Rectal smooth muscle tissue (tissue), 1 donor: ENCODE measurements at regions not wholly inside any gene's neighbourhood (a gene's known extent, or its start where the extent isn't known, plus 50 kb on each side); places are given as distances from the start of the nearest gene placed in this dataset.

Experiments
- H3K27ac ChIP-seq: one replicate; pipeline ENCODE4 v1.7.0; 2013; ENCODE audit warnings: low read depth, low read length, inconsistent platforms
- H3K27me3 ChIP-seq: one replicate; pipeline ENCODE4 v1.7.0; 2013; ENCODE audit warnings: low read length; ENCODE audit not compliant: control insufficient read depth, insufficient read depth
- H3K36me3 ChIP-seq: one replicate; pipeline ENCODE4 v1.7.0; 2013; ENCODE audit warnings: low read length; ENCODE audit not compliant: control insufficient read depth, insufficient read depth
- H3K4me1 ChIP-seq: one replicate; pipeline ENCODE4 v1.7.0; 2013; ENCODE audit warnings: low read length; ENCODE audit not compliant: control insufficient read depth, insufficient read depth
- H3K4me3 ChIP-seq: one replicate; pipeline ENCODE4 v1.7.0; 2013; ENCODE audit warnings: low read length
- H3K9ac ChIP-seq: one replicate; pipeline ENCODE4 v1.7.0; 2013; ENCODE audit warnings: low read length

- H3K4me3 ChIP-seq: no peak overlapping the region
- H3K27ac ChIP-seq: no peak overlapping the region
- H3K27me3 ChIP-seq: no peaks in the 10 kb centered on the region
- no peak overlapping the region for H3K9ac ChIP-seq
- no peaks in the 10 kb centered on the region for H3K4me1 ChIP-seq
- no peaks in the 10 kb centered on the region for H3K36me3 ChIP-seq
Measured at GRCh38 chr2:222054813-222055212, 244.0 kb downstream of the PAX3 start.

- Histone ChIP-seq H3K4me1 (no peaks in the 10 kb centered on the region), H3K9ac (no peak overlapping the region), H3K27me3 (no peaks in the 10 kb centered on the region), H3K4me3 (no peak overlapping the region), H3K36me3 (no peaks in the 10 kb centered on the region), H3K27ac (no peak overlapping the region)
Measured at GRCh38 chr2:222052934-222053367, 245.8 kb downstream of the PAX3 start.

- no peak overlapping the region for H3K9ac ChIP-seq
- no peaks in the 10 kb centered on the region for H3K4me1 ChIP-seq
- no peaks in the 10 kb centered on the region for H3K36me3 ChIP-seq
- no peak overlapping the region for H3K4me3 ChIP-seq
- H3K27ac ChIP-seq: no peak overlapping the region
- H3K27me3 ChIP-seq: no peaks in the 10 kb centered on the region
Measured at GRCh38 chr2:222050981-222051380, 247.8 kb downstream of the PAX3 start.

- Histone ChIP-seq H3K36me3 (no peaks in the 10 kb centered on the region), H3K27me3 (no peaks in the 10 kb centered on the region), H3K4me1 (no peaks in the 10 kb centered on the region), H3K9ac (no peak overlapping the region), H3K4me3 (no peak overlapping the region), H3K27ac (no peak overlapping the region)
Measured at GRCh38 chr2:222049946-222050345, 248.9 kb downstream of the PAX3 start.

GRCh38 chr2:222043897-222044296 lies 254.9 kb downstream of the PAX3 start:
- Histone ChIP-seq H3K4me3 (no peak overlapping the region), H3K4me1 (no peaks in the 10 kb centered on the region), H3K9ac (no peak overlapping the region), H3K36me3 (no peaks in the 10 kb centered on the region), H3K27ac (no peak overlapping the region), H3K27me3 (no peaks in the 10 kb centered on the region)

GRCh38 chr2:222042666-222043065 lies 256.1 kb downstream of the PAX3 start:
- Histone ChIP-seq H3K9ac (no peak overlapping the region), H3K36me3 (no peaks in the 10 kb centered on the region), H3K4me3 (no peak overlapping the region), H3K4me1 (no peaks in the 10 kb centered on the region), H3K27me3 (no peaks in the 10 kb centered on the region), H3K27ac (no peak overlapping the region)

- H3K4me3 ChIP-seq: no peak overlapping the region
- H3K36me3 ChIP-seq: no peaks in the 10 kb centered on the region
- no peak overlapping the region for H3K9ac ChIP-seq
- H3K27me3 ChIP-seq: no peaks in the 10 kb centered on the region
- no peaks in the 10 kb centered on the region for H3K4me1 ChIP-seq
- H3K27ac ChIP-seq: no peak overlapping the region
Measured at GRCh38 chr2:222040333-222040732, 258.5 kb downstream of the PAX3 start.

- Histone ChIP-seq H3K36me3 (no peaks in the 10 kb centered on the region), H3K4me3 (no peak overlapping the region)
Measured at GRCh38 chr2:222039821-222040220, 259.0 kb downstream of the PAX3 start.

GRCh38 chr2:222038067-222038802 lies 260.6 kb downstream of the PAX3 start:
- Histone ChIP-seq H3K9ac (no peak overlapping the region), H3K4me3 (no peak overlapping the region), H3K27me3 (no peaks in the 10 kb centered on the region), H3K36me3 (no peaks in the 10 kb centered on the region), H3K27ac (no peak overlapping the region), H3K4me1 (no peaks in the 10 kb centered on the region)

More at GRCh38 chr2:222039821-222040220, 259.0 kb downstream of the PAX3 start:
- Histone ChIP-seq H3K4me1 (no peaks in the 10 kb centered on the region), H3K9ac (no peak overlapping the region), H3K27me3 (no peaks in the 10 kb centered on the region), H3K27ac (no peak overlapping the region)

GRCh38 chr2:222037211-222037610 lies 261.6 kb downstream of the PAX3 start:
- no peaks in the 10 kb centered on the region for H3K36me3 ChIP-seq
- no peaks in the 10 kb centered on the region for H3K4me1 ChIP-seq
- no peak overlapping the region for H3K9ac ChIP-seq
- no peaks in the 10 kb centered on the region for H3K27me3 ChIP-seq
- no peak overlapping the region for H3K4me3 ChIP-seq
- H3K27ac ChIP-seq: no peak overlapping the region

GRCh38 chr2:222034058-222034457 lies 264.7 kb downstream of the PAX3 start:
- no peaks in the 10 kb centered on the region for H3K27me3 ChIP-seq
- H3K36me3 ChIP-seq: no peaks in the 10 kb centered on the region
- no peak overlapping the region for H3K27ac ChIP-seq
- H3K9ac ChIP-seq: no peak overlapping the region
- H3K4me3 ChIP-seq: no peak overlapping the region
- no peaks in the 10 kb centered on the region for H3K4me1 ChIP-seq

GRCh38 chr2:222033541-222033940 lies 265.3 kb downstream of the PAX3 start:
- Histone ChIP-seq H3K4me3 (no peak overlapping the region), H3K27me3 (no peaks in the 10 kb centered on the region)

GRCh38 chr2:222025881-222026271 lies 272.9 kb downstream of the PAX3 start:
- Histone ChIP-seq H3K36me3 (no peaks in the 10 kb centered on the region), H3K4me1 (no peaks in the 10 kb centered on the region), H3K27ac (no peak overlapping the region), H3K4me3 (no peak overlapping the region), H3K27me3 (no peaks in the 10 kb centered on the region), H3K9ac (no peak overlapping the region)

More at GRCh38 chr2:222033541-222033940, 265.3 kb downstream of the PAX3 start:
- Histone ChIP-seq H3K36me3 (no peaks in the 10 kb centered on the region), H3K27ac (no peak overlapping the region), H3K9ac (no peak overlapping the region), H3K4me1 (no peaks in the 10 kb centered on the region)
